ENCODE measurements at regions not wholly inside any gene's neighbourhood (a gene's known extent, or its start where the extent isn't known, plus 50 kb on each side); places are given as distances from the start of the nearest gene placed in this dataset.

DNA sequence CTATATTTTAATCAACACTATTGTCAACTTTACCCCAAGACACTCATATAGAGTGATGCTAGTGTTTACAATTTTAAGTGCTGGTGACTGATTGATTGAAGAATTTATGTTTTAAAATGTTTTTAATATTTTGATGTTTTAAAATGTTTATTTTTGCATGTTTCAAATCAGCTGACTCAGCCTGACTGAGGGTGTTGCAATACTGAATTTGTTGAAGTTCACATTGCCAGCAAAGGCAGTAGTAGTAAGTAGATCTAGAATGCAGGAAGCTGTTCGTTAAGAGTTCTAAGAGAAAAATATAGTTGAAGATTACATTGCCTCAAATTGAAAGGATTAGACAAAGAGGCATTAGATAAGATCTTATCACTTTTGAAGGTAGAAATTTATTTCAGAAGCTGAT is 977.6 kb downstream of the IGSF11 start:
- Mint-ChIP-seq H3K4me1 (no peaks in the 10 kb centered on the region), H3K9me3 (no peaks in the 10 kb centered on the region), H3K4me3 (no peak overlapping the region), H3K27me3 (ENCODE audit: insufficient read depth) (no peaks in the 10 kb centered on the region), H3K27ac (no peak overlapping the region), H3K36me3 (ENCODE audit: low read depth) (no peaks in the 10 kb centered on the region)
- no peak overlapping the region for H3K9ac ChIP-seq (ENCODE audit: extremely low read depth, low read length, poor library complexity, severe bottlenecking)
- H3K4me1 ChIP-seq (ENCODE audit: control insufficient read depth, insufficient read depth, low read length), result no peaks in the 10 kb centered on the region
- TF ChIP-seq, protein P1, sequence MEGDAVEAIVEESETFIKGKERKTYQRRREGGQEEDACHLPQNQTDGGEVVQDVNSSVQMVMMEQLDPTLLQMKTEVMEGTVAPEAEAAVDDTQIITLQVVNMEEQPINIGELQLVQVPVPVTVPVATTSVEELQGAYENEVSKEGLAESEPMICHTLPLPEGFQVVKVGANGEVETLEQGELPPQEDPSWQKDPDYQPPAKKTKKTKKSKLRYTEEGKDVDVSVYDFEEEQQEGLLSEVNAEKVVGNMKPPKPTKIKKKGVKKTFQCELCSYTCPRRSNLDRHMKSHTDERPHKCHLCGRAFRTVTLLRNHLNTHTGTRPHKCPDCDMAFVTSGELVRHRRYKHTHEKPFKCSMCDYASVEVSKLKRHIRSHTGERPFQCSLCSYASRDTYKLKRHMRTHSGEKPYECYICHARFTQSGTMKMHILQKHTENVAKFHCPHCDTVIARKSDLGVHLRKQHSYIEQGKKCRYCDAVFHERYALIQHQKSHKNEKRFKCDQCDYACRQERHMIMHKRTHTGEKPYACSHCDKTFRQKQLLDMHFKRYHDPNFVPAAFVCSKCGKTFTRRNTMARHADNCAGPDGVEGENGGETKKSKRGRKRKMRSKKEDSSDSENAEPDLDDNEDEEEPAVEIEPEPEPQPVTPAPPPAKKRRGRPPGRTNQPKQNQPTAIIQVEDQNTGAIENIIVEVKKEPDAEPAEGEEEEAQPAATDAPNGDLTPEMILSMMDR (conservative IDR thresholded peaks at IDR 0.05), result no peak
- H3K9me3 ChIP-seq (ENCODE audit: control insufficient read depth, low read length), result no peaks in the 10 kb centered on the region
- H3K27ac ChIP-seq (ENCODE audit: low read depth, low read length), result no peak overlapping the region
- H3K4me3 ChIP-seq (ENCODE audit: low read length), result no peak overlapping the region
- no peaks in the 10 kb centered on the region for H3K36me3 ChIP-seq (ENCODE audit: control insufficient read depth, insufficient read depth, low read length)
- no peak for DNase-seq
- 95 to 100% methylated on average over 1 of the region's 1 CpG for WGBS, 2 experiments (ENCODE audit: insufficient coverage in 1 of 2, insufficient read length in 1 of 2)
- H3K27me3 ChIP-seq (ENCODE audit: control insufficient read depth, insufficient read depth, low read length, poor library complexity, severe bottlenecking), result no peaks in the 10 kb centered on the region

GRCh38 chr3:118059096-118059495 is 975.5 kb downstream of the IGSF11 start:
- H3K36me3 ChIP-seq (ENCODE audit: control insufficient read depth, insufficient read depth, low read length), result no peaks in the 10 kb centered on the region
- Mint-ChIP-seq H3K9me3 (peaks cover 2% of the 10 kb centered on the region), H3K4me1 (no peaks in the 10 kb centered on the region), H3K27ac (no peak overlapping the region), H3K4me3 (no peak overlapping the region), H3K27me3 (ENCODE audit: insufficient read depth) (no peaks in the 10 kb centered on the region), H3K36me3 (ENCODE audit: low read depth) (no peaks in the 10 kb centered on the region)
- no peaks in the 10 kb centered on the region for H3K9me3 ChIP-seq (ENCODE audit: control insufficient read depth, low read length)
- no peak overlapping the region for H3K4me3 ChIP-seq (ENCODE audit: low read length)
- H3K27ac ChIP-seq (ENCODE audit: low read depth, low read length), result no peak overlapping the region
- no peak overlapping the region for H3K9ac ChIP-seq (ENCODE audit: extremely low read depth, low read length, poor library complexity, severe bottlenecking)
- DNase-seq, result no peak
- TF ChIP-seq, protein P1 (conservative IDR thresholded peaks at IDR 0.05), result no peak
- no peaks in the 10 kb centered on the region for H3K4me1 ChIP-seq (ENCODE audit: control insufficient read depth, insufficient read depth, low read length)
- no peaks in the 10 kb centered on the region for H3K27me3 ChIP-seq (ENCODE audit: control insufficient read depth, insufficient read depth, low read length, poor library complexity, severe bottlenecking)

- 97 to 100% methylated on average over 1 to 3 of the region's 4 CpGs for WGBS, 2 experiments (ENCODE audit: insufficient coverage in 1 of 2, insufficient read length in 1 of 2)
- Mint-ChIP-seq H3K4me1 (no peaks in the 10 kb centered on the region), H3K4me3 (no peak overlapping the region), H3K27me3 (ENCODE audit: insufficient read depth) (peaks cover 6% of the 10 kb centered on the region), H3K9me3 (peaks cover 2% of the 10 kb centered on the region), H3K27ac (no peak overlapping the region), H3K36me3 (ENCODE audit: low read depth) (no peaks in the 10 kb centered on the region)
- Histone ChIP-seq H3K36me3 (ENCODE audit: control insufficient read depth, insufficient read depth, low read length) (no peaks in the 10 kb centered on the region), H3K4me1 (ENCODE audit: control insufficient read depth, insufficient read depth, low read length) (no peaks in the 10 kb centered on the region), H3K4me3 (ENCODE audit: low read length) (no peak overlapping the region), H3K27me3 (ENCODE audit: control insufficient read depth, insufficient read depth, low read length, poor library complexity, severe bottlenecking) (no peaks in the 10 kb centered on the region), H3K9ac (ENCODE audit: extremely low read depth, low read length, poor library complexity, severe bottlenecking) (no peak overlapping the region), H3K27ac (ENCODE audit: low read depth, low read length) (no peak overlapping the region), H3K9me3 (ENCODE audit: control insufficient read depth, low read length) (no peaks in the 10 kb centered on the region)
- no peak for DNase-seq
- TF ChIP-seq, protein P1 (conservative IDR thresholded peaks at IDR 0.05), result no peak
Observed at GRCh38 chr3:118067439-118067838, 967.2 kb downstream of the IGSF11 start.

Measured in endodermal cell (in vitro differentiated cells).